ELR (cell line): ENCODE measurements at regions not wholly inside any gene's neighbourhood (a gene's known extent, or its start where the extent isn't known, plus 50 kb on each side); places are given as distances from the start of the nearest gene placed in this dataset.
"Not testable (repeated sequence)": the region's sequence is repeated elsewhere in the genome, so short reads cannot be mapped to it uniquely, and the experiment has no call there.

ENCODE experiments used
- DNase-seq: peaks from one replicate; pipeline ENCODE4 v3.0.0-alpha.2; 2015; ENCODE audit warnings: low read depth

DNA sequence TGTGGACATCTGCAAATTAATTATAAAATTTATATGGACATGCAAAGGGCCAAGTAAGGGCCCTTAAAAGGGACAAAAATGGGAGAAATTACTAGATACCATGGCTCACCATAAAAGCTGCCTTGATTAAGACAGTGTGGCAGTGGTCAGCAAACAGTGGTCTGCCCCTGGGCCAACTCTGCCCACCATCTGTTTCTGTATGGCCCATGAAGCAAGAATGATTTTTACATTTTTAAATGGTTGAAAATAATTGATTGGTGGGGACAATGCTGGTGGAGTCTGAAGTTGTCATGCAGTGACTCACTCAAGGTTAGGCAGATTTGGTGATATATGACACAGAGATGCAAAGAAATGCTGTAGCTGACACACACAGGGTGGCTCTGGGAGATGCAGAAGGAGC, 143.2 kb upstream of the PRDM7 start:
- not testable (repeated sequence) for DNase-seq

- DNase-seq = not testable (repeated sequence)
These were observed 98.5 kb upstream of the PRDM7 start for GRCh38 chr16:90175610-90176009.

DNA sequence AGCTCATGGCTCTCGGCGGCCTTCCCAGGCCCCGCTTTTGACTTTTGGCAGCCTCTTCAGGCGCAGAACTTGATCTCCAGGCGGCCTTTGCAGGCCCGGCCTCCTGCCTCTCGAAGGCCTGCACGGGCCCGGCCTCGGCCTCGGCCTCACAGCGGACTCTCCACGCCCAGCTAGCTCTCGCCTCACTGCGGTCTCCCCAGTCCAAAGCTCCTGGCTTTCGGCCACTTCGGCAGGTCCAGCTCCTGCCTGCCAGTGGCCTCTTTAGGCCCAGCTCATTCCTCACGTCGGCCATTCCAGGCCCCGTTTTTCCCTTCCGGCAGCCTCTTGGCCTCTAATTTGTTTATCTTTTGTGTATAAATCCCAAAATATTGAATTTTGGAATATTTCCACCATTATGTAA, 94.5 kb upstream of the PRDM7 start:
- not testable (repeated sequence) for DNase-seq

DNA sequence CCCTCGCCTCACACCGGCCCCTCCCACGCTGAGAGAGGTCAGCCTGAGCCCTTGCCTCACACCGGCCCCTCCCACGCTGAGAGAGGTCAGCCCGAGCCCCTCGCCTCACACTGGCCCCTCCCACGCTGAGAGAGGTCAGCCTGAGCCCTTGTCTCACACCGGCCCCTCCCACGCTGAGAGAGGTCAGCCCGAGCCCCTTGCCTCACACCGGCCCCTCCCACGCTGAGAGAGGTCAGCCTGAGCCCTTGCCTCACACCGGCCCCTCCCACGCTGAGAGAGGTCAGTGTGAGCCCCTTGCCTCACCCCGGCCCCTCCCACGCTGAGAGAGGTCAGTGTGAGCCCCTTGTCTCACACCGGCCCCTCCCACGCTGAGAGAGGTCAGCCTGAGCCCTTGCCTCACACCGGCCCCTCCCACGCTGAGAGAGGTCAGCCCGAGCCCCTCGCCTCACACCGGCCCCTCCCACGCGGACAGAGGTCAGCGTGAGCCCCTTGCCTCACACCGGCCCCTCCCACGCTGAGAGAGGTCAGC, 92.1 kb upstream of the PRDM7 start:
- not testable (repeated sequence) for DNase-seq

- DNase-seq = peak; percentile 0
These were observed 91.4 kb upstream of the PRDM7 start for GRCh38 chr16:90168349-90169126.

DNA sequence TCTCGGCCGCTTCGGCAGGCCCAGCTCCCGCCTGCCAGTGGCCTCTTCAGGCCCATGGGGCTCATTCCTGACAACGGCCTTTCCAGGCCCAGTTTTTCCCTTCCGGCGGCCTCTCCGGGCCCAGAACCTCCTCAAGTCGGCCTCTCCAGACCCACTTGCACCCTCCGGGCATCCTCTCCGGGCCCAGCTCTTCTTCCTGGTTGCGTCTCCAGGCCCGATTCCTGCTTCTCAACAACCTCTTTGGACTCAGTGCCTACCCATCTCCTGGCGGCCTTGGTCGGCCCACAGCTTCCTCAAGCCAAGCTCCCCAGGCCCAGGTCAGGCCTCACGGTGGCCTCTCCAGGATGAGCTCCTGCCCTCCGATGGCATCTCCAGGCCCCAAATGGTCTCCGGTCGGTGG, 90.6 kb upstream of the PRDM7 start:
- DNase-seq = not testable (repeated sequence)

DNA sequence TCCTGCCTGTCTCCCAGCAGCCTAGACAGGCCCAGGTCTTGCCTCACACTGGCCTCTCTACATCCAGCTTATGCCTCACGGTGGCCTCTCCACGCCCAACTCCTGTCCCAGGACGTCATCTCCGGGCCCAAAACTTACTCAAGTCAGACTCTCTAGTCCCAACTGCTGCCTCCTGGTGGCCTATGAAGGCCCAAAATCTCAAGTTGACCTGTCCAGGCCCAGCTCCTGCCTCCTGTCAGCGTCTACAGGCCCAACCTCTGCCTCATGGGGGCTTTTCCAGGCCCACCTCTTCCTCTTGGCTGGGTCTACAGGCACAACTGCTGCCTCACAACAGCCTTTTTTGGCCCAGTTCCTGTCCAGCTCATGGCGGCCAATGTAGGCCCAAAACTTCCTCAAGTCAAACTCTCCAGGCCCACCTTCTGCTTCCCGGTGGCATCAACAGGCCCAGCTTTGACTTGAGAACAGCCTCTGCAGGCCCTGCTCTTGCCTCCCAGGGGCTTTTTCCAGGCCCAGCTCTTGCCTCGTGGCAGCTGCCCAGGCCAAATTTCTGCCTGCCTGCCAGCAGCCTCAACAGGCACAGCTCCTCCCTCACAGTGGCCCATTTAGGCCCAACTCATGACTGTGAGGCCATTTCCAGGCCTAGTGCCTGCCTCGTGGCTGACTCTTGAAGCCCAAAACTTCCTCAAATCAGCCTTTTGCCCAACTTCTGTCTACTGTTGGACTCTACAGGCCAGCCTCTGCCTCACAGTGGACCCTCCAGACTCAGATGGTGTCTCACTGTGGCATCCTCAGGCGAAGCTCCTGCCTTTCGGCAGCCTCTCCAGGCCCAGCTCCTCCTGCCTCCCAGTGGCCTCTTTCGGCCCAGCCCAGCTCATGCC, 89.8 kb upstream of the PRDM7 start:
- DNase-seq = peak; percentile 0

GRCh38 chr16:90151027-90151426, 73.9 kb upstream of the PRDM7 start:
- not testable (repeated sequence) for DNase-seq
